ENCODE measurements at regions not wholly inside any gene's neighbourhood (a gene's known extent, or its start where the extent isn't known, plus 50 kb on each side); places are given as distances from the start of the nearest gene placed in this dataset.

- Histone ChIP-seq H4K20me1 (replicated peaks in 1 of 2; ENCODE audit: control insufficient read depth in 1 of 2, insufficient read depth in 2 of 2, low read length in 2 of 2) (no peaks in the 10 kb centered on the region), H2BK120ac (replicated peaks; ENCODE audit: low read depth, low read length) (no peak overlapping the region), H3K27ac (ENCODE audit: low read depth, low read length) (no peak overlapping the region), H2AFZ (ENCODE audit: low read length) (no peak overlapping the region), H3K9me3 (ENCODE audit: insufficient read depth in 2 of 2, low read depth in 1 of 2, low read length in 1 of 2) (peaks cover 0 to 2% of the 10 kb centered on the region in 2 experiments; a peak in 1 of 4 replicates), H4K5ac (ENCODE audit: insufficient read length, low read depth, low read length) (no peak overlapping the region), H3K27me3 (replicated peaks in 1 of 4; ENCODE audit: control insufficient read depth in 3 of 4, extremely low read depth in 1 of 4, insufficient read depth in 3 of 4, low read length in 3 of 4) (no peaks in the 10 kb centered on the region), H3K79me1 (ENCODE audit: low read depth, low read length) (no peaks in the 10 kb centered on the region), H3K4me1 (replicated peaks in 1 of 4; ENCODE audit: control insufficient read depth in 3 of 4, insufficient read depth in 4 of 4, low read length in 3 of 4) (no peaks in the 10 kb centered on the region), H3K23ac (ENCODE audit: insufficient read length) (no peak overlapping the region), H2AK5ac (ENCODE audit: low read depth, low read length) (no peak overlapping the region), H2BK15ac (ENCODE audit: low read length) (no peak overlapping the region), H3K18ac (ENCODE audit: extremely low read depth, low read length) (no peak overlapping the region), H2BK20ac (ENCODE audit: low read length) (no peak overlapping the region), H4K91ac (replicated peaks; ENCODE audit: insufficient read length, low read length) (no peak overlapping the region), H3K4me3 (ENCODE audit: extremely low read depth in 1 of 4, insufficient read depth in 2 of 4, low read depth in 3 of 4, low read length in 4 of 4) (no peak overlapping the region), H3K9ac (replicated peaks in 1 of 4; ENCODE audit: extremely low read depth in 1 of 4, low read depth in 3 of 4, low read length in 3 of 4) (no peak overlapping the region), H3K14ac (ENCODE audit: insufficient read length) (no peak overlapping the region), H4K8ac (ENCODE audit: extremely low read depth, insufficient read depth, low read length) (no peak overlapping the region), H3K56ac (replicated peaks; ENCODE audit: insufficient read length, low read depth, low read length) (no peak overlapping the region), H2BK12ac (ENCODE audit: low read depth, low read length) (no peak overlapping the region), H3K36me3 (ENCODE audit: control insufficient read depth in 2 of 4, insufficient read depth in 4 of 4, low read length in 3 of 4) (no peaks in the 10 kb centered on the region), H3K79me2 (ENCODE audit: control insufficient read depth in 1 of 2, insufficient read depth in 2 of 2, low read length in 2 of 2) (no peaks in the 10 kb centered on the region), H3K23me2 (ENCODE audit: low read depth, low read length) (no peaks in the 10 kb centered on the region), H3K4me2 (ENCODE audit: insufficient read depth in 1 of 2, low read depth in 2 of 2, low read length in 2 of 2) (no peak overlapping the region), H2BK5ac (ENCODE audit: low read depth, low read length) (no peak overlapping the region), H3K4ac (replicated peaks; ENCODE audit: insufficient read length, low read depth, low read length) (no peak overlapping the region)
- POLR2A ChIA-PET (ENCODE audit: partially characterized antibody) = no interaction called here
- TF ChIP-seq ATF3 (IDR thresholded peaks at IDR 0.05; ENCODE audit: insufficient read depth, low read depth, low read length) = no peak
- TF ChIP-seq TEAD4 (IDR thresholded peaks at IDR 0.05; ENCODE audit: low read depth, low read length) = no peak
- TF ChIP-seq NRF1 (IDR thresholded peaks at IDR 0.05; ENCODE audit: low read depth, low read length) = no peak
- no peak for TF ChIP-seq HDAC2 (IDR thresholded peaks at IDR 0.05; ENCODE audit: borderline replicate concordance in 1 of 2, low read depth in 2 of 2, low read length in 2 of 2)
- no peak for TF ChIP-seq SUZ12 (IDR thresholded peaks at IDR 0.05; ENCODE audit: low read length)
- DNase-seq (ENCODE audit: low read depth in 1 of 2, low spot score in 2 of 2) = no peak
- CTCF ChIA-PET (ENCODE audit: partially characterized antibody) = no interaction called here
- no peak for FAIRE-seq
Measured at GRCh38 chr4:163732473-163732872, 238.0 kb downstream of the TMA16 start.

All from H1 (cell line).